Ascending aorta (tissue), 2 donors: ENCODE measurements at regions not wholly inside any gene's neighbourhood (a gene's known extent, or its start where the extent isn't known, plus 50 kb on each side); places are given as distances from the start of the nearest gene placed in this dataset.

Experiments
- DNase-seq, 2 donors: peaks; one replicate each; pipeline ENCODE4 v3.0.0-alpha.2; 2019; ENCODE audit warnings: low spot score in 2 of 2
- H3K27ac ChIP-seq, 2 donors: fragments of 200-600 bp; sonication (generic); one replicate each; pipeline ENCODE4 v1.5.1; 2016 to 2017; ENCODE audit warnings: mild to moderate bottlenecking in 1 of 2
- H3K27me3 ChIP-seq: fragments of 200-600 bp; sonication (generic); one replicate; pipeline ENCODE4 v1.5.1; 2017
- H3K36me3 ChIP-seq, 2 donors: fragments of 200-600 bp; sonication (generic); one replicate each; pipeline ENCODE4 v1.5.1; 2016
- H3K4me1 ChIP-seq, 2 donors: fragments of 200-600 bp; sonication (generic); one replicate each; pipeline ENCODE4 v1.5.1; 2016 to 2017; ENCODE audit warnings: mild to moderate bottlenecking in 1 of 2
- H3K4me3 ChIP-seq, 2 donors: fragments of 200-600 bp; sonication (generic); one replicate each; pipeline ENCODE4 v1.5.1; 2016 to 2017; ENCODE audit warnings: mild to moderate bottlenecking in 1 of 2
- H3K9me3 ChIP-seq, 2 donors: fragments of 200-600 bp; sonication (generic); one replicate each; pipeline ENCODE4 v1.5.1; 2016
- CTCF ChIP-seq, 3 experiments: fragments of 200-600 bp in 2 of 3; fragments of 450-650 bp in 1 of 3; sonication (generic) in 2 of 3; IDR thresholded peaks; one replicate each; pipeline ENCODE4 v1.5.1; 2016 to 2019; ENCODE audit warnings: antibody characterized with exemption in 3 of 3, mild to moderate bottlenecking in 1 of 3, moderate library complexity in 1 of 3
- intact Hi-C: fragments of 100-400 bp; cut with DNase I; formaldehyde crosslinking; loops from one replicate; pipeline ENCODE4 v1.15.1; 2023

- Histone ChIP-seq H3K27me3 (no peaks in the 10 kb centered on the region), H3K36me3 (no peaks in the 10 kb centered on the region), H3K4me3 (no peak overlapping the region), H3K9me3 (peaks cover 0 to 6% of the 10 kb centered on the region in 2 donors), H3K4me1 (no peaks in the 10 kb centered on the region), H3K27ac (no peak overlapping the region)
- no peak for DNase-seq
- TF ChIP-seq CTCF (IDR thresholded peaks at IDR 0.05), result no peak
- intact Hi-C loops, result no loop called here
These were observed 292.7 kb downstream of the HAPSTR1 start for GRCh38 chr16:9384141-9384540.

GRCh38 chr16:9389543-9390207, 298.2 kb downstream of the HAPSTR1 start:
- H3K4me3 ChIP-seq, result no peak overlapping the region
- no peak for DNase-seq
- no peaks in the 10 kb centered on the region for H3K4me1 ChIP-seq
- no peak overlapping the region for H3K27ac ChIP-seq
- H3K9me3 ChIP-seq, result peaks cover 0 to 6% of the 10 kb centered on the region in 2 donors
- no peak for TF ChIP-seq CTCF (IDR thresholded peaks at IDR 0.05)
- intact Hi-C loops, result no loop called here
- H3K36me3 ChIP-seq, result no peaks in the 10 kb centered on the region
- H3K27me3 ChIP-seq, result no peaks in the 10 kb centered on the region

GRCh38 chr16:9392956-9393355, 301.5 kb downstream of the HAPSTR1 start:
- Histone ChIP-seq H3K9me3 (peaks cover 0 to 6% of the 10 kb centered on the region in 2 donors), H3K27me3 (no peaks in the 10 kb centered on the region), H3K36me3 (no peaks in the 10 kb centered on the region), H3K27ac (no peak overlapping the region), H3K4me3 (no peak overlapping the region), H3K4me1 (no peaks in the 10 kb centered on the region)
- DNase-seq, result no peak
- intact Hi-C loops, result no loop called here
- no peak for TF ChIP-seq CTCF (IDR thresholded peaks at IDR 0.05)

- no peaks in the 10 kb centered on the region for H3K36me3 ChIP-seq
- no peak overlapping the region for H3K27ac ChIP-seq
- no peaks in the 10 kb centered on the region for H3K27me3 ChIP-seq
- TF ChIP-seq CTCF (IDR thresholded peaks at IDR 0.05), result no peak
- H3K9me3 ChIP-seq, result no peaks in the 10 kb centered on the region
- no peak overlapping the region for H3K4me3 ChIP-seq
- intact Hi-C loops, result no loop called here
- no peak for DNase-seq
- no peaks in the 10 kb centered on the region for H3K4me1 ChIP-seq
These were observed 302.1 kb downstream of the HAPSTR1 start for GRCh38 chr16:9393591-9393990.

- Histone ChIP-seq H3K4me3 (no peak overlapping the region), H3K27ac (no peak overlapping the region), H3K9me3 (no peaks in the 10 kb centered on the region), H3K4me1 (no peaks in the 10 kb centered on the region), H3K27me3 (no peaks in the 10 kb centered on the region), H3K36me3 (no peaks in the 10 kb centered on the region)
- intact Hi-C loops, result no loop called here
- DNase-seq, result no peak
- TF ChIP-seq CTCF (IDR thresholded peaks at IDR 0.05), result no peak
These were observed 304.5 kb downstream of the HAPSTR1 start for GRCh38 chr16:9395958-9396359.

GRCh38 chr16:9399573-9399972, 308.1 kb downstream of the HAPSTR1 start:
- no peaks in the 10 kb centered on the region for H3K9me3 ChIP-seq
- intact Hi-C loops, result no loop called here
- no peak overlapping the region for H3K4me3 ChIP-seq
- no peak overlapping the region for H3K27ac ChIP-seq
- H3K36me3 ChIP-seq, result no peaks in the 10 kb centered on the region
- no peak for TF ChIP-seq CTCF (IDR thresholded peaks at IDR 0.05)
- DNase-seq, result no peak
- H3K4me1 ChIP-seq, result no peaks in the 10 kb centered on the region
- H3K27me3 ChIP-seq, result no peaks in the 10 kb centered on the region
